ENCODE measurements at regions not wholly inside any gene's neighbourhood (a gene's known extent, or its start where the extent isn't known, plus 50 kb on each side); places are given as distances from the start of the nearest gene placed in this dataset.
A peak's percentile ranks its signal among the peaks of the same experiment; 100 is the strongest.
"Not testable (repeated sequence)": the region's sequence is repeated elsewhere in the genome, so short reads cannot be mapped to it uniquely, and the experiment has no call there.

GRCh38 chr12:87531213-87531612 lies 498.0 kb downstream of the C12orf50 start:
- DNase-seq = not testable (repeated sequence)

- DNase-seq = no peak
Observed at GRCh38 chr12:87529413-87529812, 499.8 kb downstream of the C12orf50 start.

GRCh38 chr12:87520968-87521367 lies 508.2 kb downstream of the C12orf50 start:
- DNase-seq = no peak

GRCh38 chr12:87518481-87518880 lies 510.7 kb downstream of the C12orf50 start:
- no peak for DNase-seq

GRCh38 chr12:87518036-87518435 lies 511.2 kb downstream of the C12orf50 start:
- DNase-seq = no peak

GRCh38 chr12:87513536-87514280 lies 515.5 kb downstream of the C12orf50 start:
- DNase-seq = no peak

- DNase-seq = no peak
Observed at GRCh38 chr12:87511371-87511770, 517.8 kb downstream of the C12orf50 start.

- peak in 1 of 2 experiments; percentile 75 for DNase-seq
Observed at GRCh38 chr12:87509237-87509820, 519.9 kb downstream of the C12orf50 start.

- DNase-seq = no peak
Observed at GRCh38 chr12:87491598-87491997, 537.6 kb downstream of the C12orf50 start.

GRCh38 chr12:87491089-87491488 lies 538.1 kb downstream of the C12orf50 start:
- no peak for DNase-seq

- no peak for DNase-seq
Observed at GRCh38 chr12:87469295-87469694, 559.9 kb downstream of the C12orf50 start.

- DNase-seq = no peak
Observed at GRCh38 chr12:87467936-87468335, 561.3 kb downstream of the C12orf50 start.

- DNase-seq = no peak
Observed at GRCh38 chr12:87464565-87464964, 564.6 kb downstream of the C12orf50 start.

GRCh38 chr12:87444039-87444438 lies 585.2 kb downstream of the C12orf50 start:
- no peak for DNase-seq

- DNase-seq = no peak
Observed at GRCh38 chr12:87441511-87441910, 587.7 kb downstream of the C12orf50 start.

- DNase-seq = peak; percentile 15 to 69
Observed at GRCh38 chr12:87439990-87440827, 589.0 kb downstream of the C12orf50 start.

- DNase-seq = no peak
Observed at GRCh38 chr12:87430444-87430843, 598.8 kb downstream of the C12orf50 start.

- DNase-seq = no peak
Observed at GRCh38 chr12:87428701-87429277, 600.4 kb downstream of the C12orf50 start.

- no peak for DNase-seq
Observed at GRCh38 chr12:87427770-87428169, 601.4 kb downstream of the C12orf50 start.

GRCh38 chr12:87425942-87426554 lies 603.2 kb downstream of the C12orf50 start:
- no peak for DNase-seq

GRCh38 chr12:87421233-87421632 lies 608.0 kb downstream of the C12orf50 start:
- DNase-seq = not testable (repeated sequence)

- DNase-seq = no peak
Observed at GRCh38 chr12:87413784-87414183, 615.4 kb downstream of the C12orf50 start.

- DNase-seq = no peak
Observed at GRCh38 chr12:87406926-87407325, 622.3 kb downstream of the C12orf50 start.
